ENCODE measurements at regions not wholly inside any gene's neighbourhood (a gene's known extent, or its start where the extent isn't known, plus 50 kb on each side); places are given as distances from the start of the nearest gene placed in this dataset.

DNA sequence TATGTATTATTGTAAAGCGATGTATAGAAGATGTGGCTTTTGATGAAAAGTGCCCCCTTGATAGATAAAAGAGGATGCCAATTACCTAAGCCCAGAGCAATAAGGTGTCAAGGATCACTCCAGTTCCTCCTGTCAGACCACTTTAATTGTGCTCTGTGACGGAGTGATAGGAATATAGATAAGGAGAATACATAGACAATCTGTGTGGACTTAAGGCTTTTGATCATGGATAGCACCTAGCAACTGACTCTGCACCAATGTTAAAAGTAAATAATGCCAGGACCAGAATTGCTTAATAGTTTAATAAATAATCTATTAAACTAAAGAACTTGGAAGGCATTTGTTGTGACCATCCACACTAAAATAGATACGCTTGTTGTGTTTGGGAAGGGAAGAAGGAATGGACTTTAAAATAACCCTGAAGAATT, 390.7 kb upstream of the ARGLU1 start:
- no peak for DNase-seq
- H3K27ac ChIP-seq (ENCODE audit: low read length, poor library complexity, severe bottlenecking) = no peak overlapping the region
- no peaks in the 10 kb centered on the region for H3K36me3 ChIP-seq (ENCODE audit: control insufficient read depth in 1 of 2, insufficient read depth in 2 of 2, low read depth in 1 of 2, low read length in 2 of 2)
- H2BK5ac ChIP-seq (ENCODE audit: low read depth, low read length, poor library complexity, severe bottlenecking) = no peak overlapping the region
- H2AK5ac ChIP-seq (ENCODE audit: low read length, severe bottlenecking) = no peak overlapping the region
- peaks cover 11% of the 10 kb centered on the region for H3K9me3 ChIP-seq (ENCODE audit: control insufficient read depth, low read length)
- H3K27me3 ChIP-seq (ENCODE audit: control insufficient read depth in 1 of 2, insufficient read depth in 1 of 2, low read length in 2 of 2) = no peaks in the 10 kb centered on the region
- no peak overlapping the region for H3K4me2 ChIP-seq (ENCODE audit: low read length, poor library complexity, severe bottlenecking)
- H3K4ac ChIP-seq (ENCODE audit: low read depth in 1 of 2, low read length in 2 of 2) = no peak overlapping the region
- H3K14ac ChIP-seq (ENCODE audit: low read length in 2 of 2) = no peak overlapping the region
- no peak overlapping the region for H2BK15ac ChIP-seq (ENCODE audit: low read depth, poor library complexity, severe bottlenecking)
- no peak overlapping the region for H2BK120ac ChIP-seq (ENCODE audit: low read depth, low read length)
- no peak overlapping the region for H3K9ac ChIP-seq (ENCODE audit: low read length)
- no peak overlapping the region for H4K8ac ChIP-seq (ENCODE audit: low read length)
- H3K23ac ChIP-seq (ENCODE audit: low read length in 2 of 2) = no peak overlapping the region
- no peak overlapping the region for H2BK12ac ChIP-seq (ENCODE audit: low read length in 2 of 2)
- H3K79me1 ChIP-seq (replicated peaks; ENCODE audit: low read length, poor library complexity, severe bottlenecking) = no peaks in the 10 kb centered on the region
- no peak overlapping the region for H2AFZ ChIP-seq (ENCODE audit: low read depth, low read length)
- H3K4me1 ChIP-seq (ENCODE audit: control insufficient read depth, insufficient read depth, low read depth, low read length) = no peaks in the 10 kb centered on the region
- H3K18ac ChIP-seq (ENCODE audit: low read depth in 1 of 2, low read length in 2 of 2) = no peak overlapping the region
- WGBS = 73% methylated on average over 2 of the region's 3 CpGs
- no peak overlapping the region for H4K91ac ChIP-seq (ENCODE audit: low read length)
- no peak overlapping the region for H3K4me3 ChIP-seq (ENCODE audit: insufficient read depth in 1 of 2, low read depth in 1 of 2, low read length in 2 of 2)

DNA sequence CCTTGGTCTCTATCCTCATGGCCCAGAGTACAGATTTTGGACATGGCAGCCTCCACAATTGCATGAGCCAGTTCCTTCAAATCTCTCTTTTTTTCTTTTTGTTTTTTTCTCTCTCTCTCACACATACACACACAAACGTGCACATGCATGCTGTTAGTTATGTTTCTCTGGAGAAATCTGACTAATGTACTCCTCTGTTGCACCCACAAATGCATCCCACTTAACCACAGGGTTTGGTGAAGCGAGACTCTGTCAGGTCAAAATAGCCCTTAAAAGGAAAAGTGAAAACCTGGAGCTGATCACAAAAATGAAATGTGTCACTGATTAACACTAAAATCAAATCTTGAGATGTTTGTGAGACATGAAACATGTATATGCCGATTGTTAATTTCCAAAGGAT, 374.6 kb upstream of the ARGLU1 start:
- H3K27ac ChIP-seq (ENCODE audit: low read length, poor library complexity, severe bottlenecking) = no peak overlapping the region
- 70% methylated on average over 2 of the region's 3 CpGs for WGBS
- H3K4me2 ChIP-seq (ENCODE audit: low read length, poor library complexity, severe bottlenecking) = no peak overlapping the region
- no peak overlapping the region for H3K23ac ChIP-seq (ENCODE audit: low read length in 2 of 2)
- H2BK5ac ChIP-seq (ENCODE audit: low read depth, low read length, poor library complexity, severe bottlenecking) = no peak overlapping the region
- no peaks in the 10 kb centered on the region for H3K4me1 ChIP-seq (ENCODE audit: control insufficient read depth, insufficient read depth, low read depth, low read length)
- H4K91ac ChIP-seq (ENCODE audit: low read length) = no peak overlapping the region
- no peaks in the 10 kb centered on the region for H3K79me1 ChIP-seq (replicated peaks; ENCODE audit: low read length, poor library complexity, severe bottlenecking)
- H2BK120ac ChIP-seq (ENCODE audit: low read depth, low read length) = no peak overlapping the region
- no peak overlapping the region for H3K9ac ChIP-seq (ENCODE audit: low read length)
- no peak overlapping the region for H2BK15ac ChIP-seq (ENCODE audit: low read depth, poor library complexity, severe bottlenecking)
- no peaks in the 10 kb centered on the region for H3K36me3 ChIP-seq (ENCODE audit: control insufficient read depth in 1 of 2, insufficient read depth in 2 of 2, low read depth in 1 of 2, low read length in 2 of 2)
- no peaks in the 10 kb centered on the region for H3K27me3 ChIP-seq (ENCODE audit: control insufficient read depth in 1 of 2, insufficient read depth in 1 of 2, low read length in 2 of 2)
- H2AFZ ChIP-seq (ENCODE audit: low read depth, low read length) = no peak overlapping the region
- no peak overlapping the region for H3K18ac ChIP-seq (ENCODE audit: low read depth in 1 of 2, low read length in 2 of 2)
- no peak overlapping the region for H2BK12ac ChIP-seq (ENCODE audit: low read length in 2 of 2)
- H3K4ac ChIP-seq (ENCODE audit: low read depth in 1 of 2, low read length in 2 of 2) = no peak overlapping the region
- DNase-seq = no peak
- H3K9me3 ChIP-seq (ENCODE audit: control insufficient read depth, low read length) = no peaks in the 10 kb centered on the region
- H2AK5ac ChIP-seq (ENCODE audit: low read length, severe bottlenecking) = no peak overlapping the region
- no peak overlapping the region for H3K4me3 ChIP-seq (ENCODE audit: insufficient read depth in 1 of 2, low read depth in 1 of 2, low read length in 2 of 2)
- no peak overlapping the region for H3K14ac ChIP-seq (ENCODE audit: low read length in 2 of 2)
- no peak overlapping the region for H4K8ac ChIP-seq (ENCODE audit: low read length)

DNA sequence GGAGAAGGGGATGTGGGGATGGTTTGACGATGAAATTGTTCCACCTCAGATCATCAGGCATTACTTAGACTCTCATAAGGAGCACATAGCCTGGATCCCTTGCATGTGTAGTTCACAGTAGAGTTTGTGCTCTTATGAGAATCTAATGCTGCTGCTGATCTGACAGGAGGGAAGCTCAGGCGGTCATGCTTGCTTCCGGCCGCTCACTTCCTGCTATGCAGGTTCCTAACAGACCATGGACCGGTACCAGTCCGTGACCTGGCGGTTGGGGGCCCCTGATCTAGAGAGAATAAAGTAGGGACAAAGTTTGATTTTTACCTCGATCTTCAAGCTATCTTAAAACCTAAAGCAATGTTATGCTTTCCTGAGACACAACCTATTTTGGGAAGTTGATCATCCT, 373.8 kb upstream of the ARGLU1 start:
- H2BK15ac ChIP-seq (ENCODE audit: low read depth, poor library complexity, severe bottlenecking) = no peak overlapping the region
- H3K4ac ChIP-seq (ENCODE audit: low read depth in 1 of 2, low read length in 2 of 2) = no peak overlapping the region
- H3K23ac ChIP-seq (ENCODE audit: low read length in 2 of 2) = no peak overlapping the region
- H3K14ac ChIP-seq (ENCODE audit: low read length in 2 of 2) = no peak overlapping the region
- WGBS = 93% methylated on average over 8 of the region's 8 CpGs
- H3K9me3 ChIP-seq (ENCODE audit: control insufficient read depth, low read length) = no peaks in the 10 kb centered on the region
- no peak overlapping the region for H2AFZ ChIP-seq (ENCODE audit: low read depth, low read length)
- H3K36me3 ChIP-seq (ENCODE audit: control insufficient read depth in 1 of 2, insufficient read depth in 2 of 2, low read depth in 1 of 2, low read length in 2 of 2) = no peaks in the 10 kb centered on the region
- H2BK12ac ChIP-seq (ENCODE audit: low read length in 2 of 2) = no peak overlapping the region
- no peak for DNase-seq
- H3K9ac ChIP-seq (ENCODE audit: low read length) = no peak overlapping the region
- H3K27me3 ChIP-seq (ENCODE audit: control insufficient read depth in 1 of 2, insufficient read depth in 1 of 2, low read length in 2 of 2) = no peaks in the 10 kb centered on the region
- no peak overlapping the region for H3K4me2 ChIP-seq (ENCODE audit: low read length, poor library complexity, severe bottlenecking)
- no peak overlapping the region for H2BK120ac ChIP-seq (ENCODE audit: low read depth, low read length)
- H2BK5ac ChIP-seq (ENCODE audit: low read depth, low read length, poor library complexity, severe bottlenecking) = no peak overlapping the region
- H3K4me3 ChIP-seq (ENCODE audit: insufficient read depth in 1 of 2, low read depth in 1 of 2, low read length in 2 of 2) = no peak overlapping the region
- no peaks in the 10 kb centered on the region for H3K79me1 ChIP-seq (replicated peaks; ENCODE audit: low read length, poor library complexity, severe bottlenecking)
- no peak overlapping the region for H2AK5ac ChIP-seq (ENCODE audit: low read length, severe bottlenecking)
- H3K4me1 ChIP-seq (ENCODE audit: control insufficient read depth, insufficient read depth, low read depth, low read length) = no peaks in the 10 kb centered on the region
- no peak overlapping the region for H3K27ac ChIP-seq (ENCODE audit: low read length, poor library complexity, severe bottlenecking)
- no peak overlapping the region for H3K18ac ChIP-seq (ENCODE audit: low read depth in 1 of 2, low read length in 2 of 2)
- H4K91ac ChIP-seq (ENCODE audit: low read length) = no peak overlapping the region
- no peak overlapping the region for H4K8ac ChIP-seq (ENCODE audit: low read length)

GRCh38 chr13:106927421-106927820, 359.5 kb upstream of the ARGLU1 start:
- WGBS = 100% methylated on average over 1 of the region's 1 CpG
- no peak overlapping the region for H3K4ac ChIP-seq (ENCODE audit: low read depth in 1 of 2, low read length in 2 of 2)
- no peak overlapping the region for H3K23ac ChIP-seq (ENCODE audit: low read length in 2 of 2)
- H3K4me3 ChIP-seq (ENCODE audit: insufficient read depth in 1 of 2, low read depth in 1 of 2, low read length in 2 of 2) = no peak overlapping the region
- no peak overlapping the region for H3K4me2 ChIP-seq (ENCODE audit: low read length, poor library complexity, severe bottlenecking)
- H2AK5ac ChIP-seq (ENCODE audit: low read length, severe bottlenecking) = no peak overlapping the region
- no peaks in the 10 kb centered on the region for H3K36me3 ChIP-seq (ENCODE audit: control insufficient read depth in 1 of 2, insufficient read depth in 2 of 2, low read depth in 1 of 2, low read length in 2 of 2)
- DNase-seq = no peak
- peaks cover 0 to 4% of the 10 kb centered on the region in 2 experiments for H3K27me3 ChIP-seq (ENCODE audit: control insufficient read depth in 1 of 2, insufficient read depth in 1 of 2, low read length in 2 of 2)
- no peaks in the 10 kb centered on the region for H3K9me3 ChIP-seq (ENCODE audit: control insufficient read depth, low read length)
- no peak overlapping the region for H2BK120ac ChIP-seq (ENCODE audit: low read depth, low read length)
- H2BK12ac ChIP-seq (ENCODE audit: low read length in 2 of 2) = no peak overlapping the region
- no peak overlapping the region for H2BK15ac ChIP-seq (ENCODE audit: low read depth, poor library complexity, severe bottlenecking)
- no peak overlapping the region for H3K9ac ChIP-seq (ENCODE audit: low read length)
- no peak overlapping the region for H3K18ac ChIP-seq (ENCODE audit: low read depth in 1 of 2, low read length in 2 of 2)
- H4K8ac ChIP-seq (ENCODE audit: low read length) = no peak overlapping the region
- H3K79me1 ChIP-seq (replicated peaks; ENCODE audit: low read length, poor library complexity, severe bottlenecking) = no peaks in the 10 kb centered on the region
- H2AFZ ChIP-seq (ENCODE audit: low read depth, low read length) = no peak overlapping the region
- H3K27ac ChIP-seq (ENCODE audit: low read length, poor library complexity, severe bottlenecking) = no peak overlapping the region
- no peak overlapping the region for H4K91ac ChIP-seq (ENCODE audit: low read length)
- H2BK5ac ChIP-seq (ENCODE audit: low read depth, low read length, poor library complexity, severe bottlenecking) = no peak overlapping the region
- H3K4me1 ChIP-seq (ENCODE audit: control insufficient read depth, insufficient read depth, low read depth, low read length) = no peaks in the 10 kb centered on the region
- H3K14ac ChIP-seq (ENCODE audit: low read length in 2 of 2) = no peak overlapping the region

Data from mesenchymal stem cell (in vitro differentiated cells and primary cell).